H1 (cell line): ENCODE measurements at regions not wholly inside any gene's neighbourhood (a gene's known extent, or its start where the extent isn't known, plus 50 kb on each side); places are given as distances from the start of the nearest gene placed in this dataset.

Source experiments
- EZH2 ChIP-seq: fragments of 200-600 bp; sonication (generic); IDR thresholded peaks from 2 replicates; pipeline ENCODE4 v1.7.1; 2012; ENCODE audit warnings: low read depth, mild to moderate bottlenecking, moderate library complexity, low read length, inconsistent platforms; ENCODE audit not compliant: severe bottlenecking
- PHF8 ChIP-seq: fragments of 200-600 bp; sonication (generic); conservative IDR thresholded peaks from 2 replicates; pipeline ENCODE4 v1.7.1; 2012; ENCODE audit warnings: low read depth, mild to moderate bottlenecking, inconsistent platforms, low read length, moderate library complexity
- POLR2A ChIP-seq, 2 experiments: IDR thresholded peaks; 1 replicate in 1 of 2; 2 replicates in 1 of 2; pipeline ENCODE4 v1.6.1; 2011; ENCODE audit warnings: low read depth in 2 of 2, low read length in 2 of 2, mild to moderate bottlenecking in 2 of 2; ENCODE audit errors: control extremely low read depth in 1 of 2
- POLR2AphosphoS5 ChIP-seq: IDR thresholded peaks from 2 replicates; pipeline ENCODE4 v1.6.1; 2011; ENCODE audit warnings: low read depth, low read length
- RFX5 ChIP-seq: IDR thresholded peaks from 2 replicates; pipeline ENCODE4 v1.6.1; 2011; ENCODE audit warnings: low read depth, low read length, improper control_type of control experiment, borderline replicate concordance
- SP4 ChIP-seq: IDR thresholded peaks from 2 replicates; pipeline ENCODE4 v1.6.1; 2012; ENCODE audit warnings: low read length, inconsistent platforms
- ZNF274 ChIP-seq: IDR thresholded peaks from 2 replicates; pipeline ENCODE4 v1.7.0; 2012; ENCODE audit warnings: low read length, borderline replicate concordance; ENCODE audit errors: extremely low read depth
- TF ChIP-seq, protein P1 (sequence below), 3 experiments: IDR thresholded peaks; 1 replicate in 2 of 3; 2 replicates in 1 of 3; pipeline versions ENCODE4 v1.5.1 to v1.6.1; 2011; ENCODE audit warnings: low read length in 3 of 3, mild to moderate bottlenecking in 3 of 3, inconsistent platforms in 2 of 3, low read depth in 1 of 3, moderate library complexity in 1 of 3; ENCODE audit not compliant: insufficient read depth in 1 of 3; ENCODE audit errors: control extremely low read depth in 1 of 3

DNA sequence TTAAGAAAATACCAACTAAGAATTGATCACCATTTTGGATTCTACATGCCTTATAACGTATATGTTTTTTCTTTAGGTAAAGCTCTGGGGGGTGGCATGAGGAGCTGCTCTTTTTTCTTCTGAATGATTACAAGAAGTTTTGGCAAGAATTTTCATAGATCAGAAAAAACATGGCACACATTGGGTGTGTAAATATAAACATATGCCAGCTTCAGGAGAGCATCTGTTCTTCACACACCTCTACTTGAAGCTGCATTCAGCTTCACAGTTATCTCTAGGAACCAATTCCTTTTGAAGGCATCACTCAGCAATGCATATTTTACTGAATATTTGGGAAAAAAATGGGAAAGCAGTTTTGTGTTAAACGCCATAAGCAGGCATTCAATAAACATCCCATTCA lies 122.7 kb upstream of the GHR start:
- TF ChIP-seq EZH2 (no peak), POLR2A (IDR thresholded peaks at IDR 0.05; ENCODE audit: control extremely low read depth in 1 of 2, low read depth in 2 of 2, low read length in 2 of 2) (no peak), RFX5 (no peak), PHF8 (no peak), ZNF274 (no peak), SP4 (no peak), POLR2AphosphoS5 (no peak)
- TF ChIP-seq, protein P1, sequence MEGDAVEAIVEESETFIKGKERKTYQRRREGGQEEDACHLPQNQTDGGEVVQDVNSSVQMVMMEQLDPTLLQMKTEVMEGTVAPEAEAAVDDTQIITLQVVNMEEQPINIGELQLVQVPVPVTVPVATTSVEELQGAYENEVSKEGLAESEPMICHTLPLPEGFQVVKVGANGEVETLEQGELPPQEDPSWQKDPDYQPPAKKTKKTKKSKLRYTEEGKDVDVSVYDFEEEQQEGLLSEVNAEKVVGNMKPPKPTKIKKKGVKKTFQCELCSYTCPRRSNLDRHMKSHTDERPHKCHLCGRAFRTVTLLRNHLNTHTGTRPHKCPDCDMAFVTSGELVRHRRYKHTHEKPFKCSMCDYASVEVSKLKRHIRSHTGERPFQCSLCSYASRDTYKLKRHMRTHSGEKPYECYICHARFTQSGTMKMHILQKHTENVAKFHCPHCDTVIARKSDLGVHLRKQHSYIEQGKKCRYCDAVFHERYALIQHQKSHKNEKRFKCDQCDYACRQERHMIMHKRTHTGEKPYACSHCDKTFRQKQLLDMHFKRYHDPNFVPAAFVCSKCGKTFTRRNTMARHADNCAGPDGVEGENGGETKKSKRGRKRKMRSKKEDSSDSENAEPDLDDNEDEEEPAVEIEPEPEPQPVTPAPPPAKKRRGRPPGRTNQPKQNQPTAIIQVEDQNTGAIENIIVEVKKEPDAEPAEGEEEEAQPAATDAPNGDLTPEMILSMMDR (IDR thresholded peaks at IDR 0.05; ENCODE audit: control extremely low read depth in 1 of 3, insufficient read depth in 1 of 3, low read depth in 1 of 3, low read length in 3 of 3) = no peak
